Ectodermal cell (in vitro differentiated cells): ENCODE measurements at regions not wholly inside any gene's neighbourhood (a gene's known extent, or its start where the extent isn't known, plus 50 kb on each side); places are given as distances from the start of the nearest gene placed in this dataset.

ENCODE experiments used
- H3K27ac ChIP-seq: 2 replicates; pipeline ENCODE4 v1.7.0; 2013; ENCODE audit warnings: mild to moderate bottlenecking, low read depth, low read length; ENCODE audit not compliant: insufficient read depth, poor library complexity, severe bottlenecking
- H3K27me3 ChIP-seq: 2 replicates; pipeline ENCODE4 v1.7.0; 2013; ENCODE audit warnings: mild to moderate bottlenecking, low read length; ENCODE audit not compliant: insufficient read depth, control insufficient read depth, poor library complexity, severe bottlenecking
- H3K36me3 ChIP-seq: one replicate; pipeline ENCODE4 v1.7.0; 2013; ENCODE audit warnings: low read length; ENCODE audit not compliant: control insufficient read depth, insufficient read depth
- H3K4me1 ChIP-seq: one replicate; pipeline ENCODE4 v1.7.0; 2013; ENCODE audit warnings: low read length; ENCODE audit not compliant: control insufficient read depth, insufficient read depth
- H3K4me3 ChIP-seq: 2 replicates; pipeline ENCODE4 v1.7.0; 2013; ENCODE audit warnings: low read depth, low read length, control low read depth; ENCODE audit not compliant: insufficient read depth
- H3K9me3 ChIP-seq: 2 replicates; pipeline ENCODE4 v1.7.0; 2013; ENCODE audit warnings: mild to moderate bottlenecking, low read length, moderate library complexity; ENCODE audit not compliant: control insufficient read depth
- WGBS, 2 experiments: methylation state at CpG; one replicate each; pipeline ENCODE4 v1.1.7; 2013; ENCODE audit warnings: missing lambda C conversion rate in 2 of 2; 5-methylcytosine and 5-hydroxymethylcytosine counted together

GRCh38 chr9:129383561-129384490 lies 205.8 kb upstream of the IER5L start:
- WGBS, 2 experiments: 10 to 11% methylated on average over 65 of the region's 65 CpGs
- peak overlapping the region; percentile 52 for H3K4me3 ChIP-seq
- no peak overlapping the region for H3K27ac ChIP-seq
- no peaks in the 10 kb centered on the region for H3K36me3 ChIP-seq
- H3K4me1 ChIP-seq: peaks cover 12% of the 10 kb centered on the region
- H3K9me3 ChIP-seq: no peaks in the 10 kb centered on the region
- peaks cover 21% of the 10 kb centered on the region for H3K27me3 ChIP-seq

DNA sequence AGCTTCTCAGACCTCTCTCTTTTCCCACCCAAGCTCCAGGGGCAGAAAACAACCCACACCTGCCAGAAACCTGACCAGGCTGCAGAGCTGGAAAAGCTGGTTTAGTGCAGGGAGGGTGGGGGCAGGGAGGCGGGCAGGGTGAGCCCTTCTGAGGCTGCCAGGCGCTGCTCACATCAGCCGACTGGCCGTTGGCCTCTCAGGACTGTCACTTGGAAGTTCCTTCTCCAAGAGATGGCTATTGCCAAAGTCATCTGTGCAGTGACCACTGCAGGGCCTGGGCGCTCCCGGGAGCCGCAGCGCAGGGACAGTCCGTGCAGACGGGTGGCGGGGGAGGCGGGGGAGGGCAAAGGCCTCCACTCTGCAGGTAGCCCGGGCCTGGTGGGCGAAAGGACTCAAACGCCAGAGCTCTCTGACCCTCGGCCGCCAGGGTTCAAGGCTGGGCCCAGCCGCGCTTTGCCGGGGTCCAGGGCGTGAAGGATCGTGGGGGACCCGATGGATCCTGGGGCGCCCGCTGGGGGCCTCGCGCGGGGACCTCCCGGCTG lies 205.0 kb upstream of the IER5L start:
- peaks cover 12% of the 10 kb centered on the region for H3K4me1 ChIP-seq
- H3K27ac ChIP-seq: no peak overlapping the region
- no peaks in the 10 kb centered on the region for H3K9me3 ChIP-seq
- peaks cover 21% of the 10 kb centered on the region for H3K27me3 ChIP-seq
- H3K36me3 ChIP-seq: no peaks in the 10 kb centered on the region
- WGBS, 2 experiments: 13 to 16% methylated on average over 29 of the region's 29 CpGs
- peak overlapping the region; percentile 52 for H3K4me3 ChIP-seq

GRCh38 chr9:129382281-129383018 lies 204.4 kb upstream of the IER5L start:
- Histone ChIP-seq H3K27me3 (peaks cover 21% of the 10 kb centered on the region), H3K4me1 (peaks cover 12% of the 10 kb centered on the region), H3K9me3 (no peaks in the 10 kb centered on the region), H3K4me3 (no peak overlapping the region), H3K36me3 (no peaks in the 10 kb centered on the region), H3K27ac (no peak overlapping the region)
- WGBS, 2 experiments: 84 to 95% methylated on average over 5 of the region's 5 CpGs

- Histone ChIP-seq H3K36me3 (no peaks in the 10 kb centered on the region), H3K27ac (no peak overlapping the region), H3K4me1 (peaks cover 12% of the 10 kb centered on the region), H3K27me3 (peaks cover 21% of the 10 kb centered on the region), H3K4me3 (no peak overlapping the region), H3K9me3 (no peaks in the 10 kb centered on the region)
- WGBS, 2 experiments: 84 to 88% methylated on average over 12 of the region's 12 CpGs
Observed at GRCh38 chr9:129381481-129381957, 203.5 kb upstream of the IER5L start.

GRCh38 chr9:129380961-129381401 lies 202.9 kb upstream of the IER5L start:
- WGBS, 2 experiments: 88 to 91% methylated on average over 9 of the region's 9 CpGs
- Histone ChIP-seq H3K36me3 (no peaks in the 10 kb centered on the region), H3K9me3 (no peaks in the 10 kb centered on the region), H3K27ac (no peak overlapping the region), H3K4me3 (no peak overlapping the region), H3K4me1 (peaks cover 12% of the 10 kb centered on the region), H3K27me3 (peaks cover 21% of the 10 kb centered on the region)

DNA sequence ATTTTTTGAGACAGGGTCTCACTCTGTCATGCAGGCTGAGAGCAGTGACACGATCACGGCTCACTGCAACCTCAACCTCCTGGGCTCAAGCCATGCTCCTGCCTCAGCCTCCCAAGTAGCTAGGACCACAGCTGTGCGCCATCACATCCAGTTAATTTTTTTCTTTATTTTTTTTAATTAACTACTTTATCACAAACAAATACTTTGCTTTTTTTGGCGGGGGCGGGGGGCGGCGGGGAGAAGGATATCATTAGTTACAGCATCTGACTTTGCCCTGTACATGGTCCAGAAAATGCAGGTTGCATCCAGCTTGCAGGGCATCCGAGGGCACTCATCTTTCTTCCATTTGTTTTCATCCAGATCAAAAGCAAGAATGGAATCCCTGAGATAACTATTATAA lies 201.8 kb upstream of the IER5L start:
- Histone ChIP-seq H3K27me3 (peaks cover 21% of the 10 kb centered on the region), H3K4me3 (no peak overlapping the region), H3K9me3 (no peaks in the 10 kb centered on the region), H3K27ac (no peak overlapping the region), H3K4me1 (peaks cover 12% of the 10 kb centered on the region), H3K36me3 (no peaks in the 10 kb centered on the region)
- 92 to 94% methylated on average over 8 of the region's 8 CpGs for WGBS, 2 experiments

DNA sequence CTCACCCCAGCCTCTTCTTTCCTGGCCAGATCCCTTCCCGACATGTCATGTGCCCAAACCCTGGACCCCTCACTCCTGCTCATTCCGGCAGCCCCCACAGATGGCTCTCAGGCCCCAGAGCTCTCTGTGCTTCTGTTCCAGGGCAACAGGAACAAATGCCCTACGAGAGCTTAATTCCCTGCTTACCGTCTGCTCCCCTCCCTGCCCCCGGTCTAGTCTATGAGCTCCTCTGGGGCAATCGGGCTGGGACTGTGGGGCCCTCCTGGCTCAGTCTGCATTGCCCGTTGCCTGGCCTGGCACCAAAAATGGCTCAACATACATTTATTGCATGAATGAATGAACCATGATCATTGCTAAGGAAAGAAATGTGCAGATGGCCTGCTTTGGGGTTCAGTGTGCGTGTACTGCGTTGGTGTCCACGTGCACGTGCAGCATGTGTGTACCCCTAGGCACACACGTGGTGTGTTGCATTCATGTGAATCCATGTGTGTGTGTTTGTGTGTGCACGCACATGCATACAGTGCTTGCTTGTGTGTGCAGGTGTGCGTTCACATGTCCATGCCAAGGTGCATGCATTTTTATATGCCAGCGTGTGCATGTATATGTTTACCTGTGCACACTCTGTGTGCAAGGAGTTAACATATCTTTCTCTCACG lies 201.2 kb upstream of the IER5L start:
- no peaks in the 10 kb centered on the region for H3K36me3 ChIP-seq
- H3K4me3 ChIP-seq: no peak overlapping the region
- H3K4me1 ChIP-seq: peaks cover 12% of the 10 kb centered on the region
- H3K9me3 ChIP-seq: no peaks in the 10 kb centered on the region
- H3K27me3 ChIP-seq: peaks cover 17% of the 10 kb centered on the region
- no peak overlapping the region for H3K27ac ChIP-seq
- 88% methylated on average over 16 of the region's 16 CpGs for WGBS, 2 experiments

- peaks cover 12% of the 10 kb centered on the region for H3K4me1 ChIP-seq
- peaks cover 7% of the 10 kb centered on the region for H3K27me3 ChIP-seq
- H3K36me3 ChIP-seq: no peaks in the 10 kb centered on the region
- no peak overlapping the region for H3K27ac ChIP-seq
- H3K9me3 ChIP-seq: no peaks in the 10 kb centered on the region
- no peak overlapping the region for H3K4me3 ChIP-seq
- 90 to 92% methylated on average over 28 of the region's 28 CpGs for WGBS, 2 experiments
Observed at GRCh38 chr9:129377931-129378661, 200.0 kb upstream of the IER5L start.

DNA sequence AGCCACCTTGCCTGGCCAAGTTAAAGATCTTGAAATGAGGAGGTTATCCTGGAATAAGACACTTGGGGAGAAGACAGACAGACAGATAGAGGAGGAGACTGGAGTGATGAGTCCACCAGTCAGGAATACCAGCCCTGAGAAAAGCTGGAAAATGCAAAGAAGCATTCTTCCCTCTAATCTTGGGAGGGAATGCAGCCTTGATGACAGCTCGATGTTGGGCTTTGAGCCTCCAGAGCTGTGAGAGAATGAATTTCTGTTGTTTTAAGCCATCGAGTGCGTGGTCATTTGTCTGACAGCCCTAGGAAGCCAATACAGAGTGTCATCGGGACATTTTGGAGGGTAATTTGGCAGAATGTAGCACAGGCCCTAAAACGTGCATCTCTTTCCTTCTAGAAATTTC lies 199.1 kb upstream of the IER5L start:
- Histone ChIP-seq H3K4me3 (no peak overlapping the region), H3K4me1 (peaks cover 4% of the 10 kb centered on the region)
- 89 to 95% methylated on average over 5 of the region's 5 CpGs for WGBS, 2 experiments

More for the DNA sequence above, 199.1 kb upstream of the IER5L start:
- Histone ChIP-seq H3K27ac (no peak overlapping the region), H3K9me3 (no peaks in the 10 kb centered on the region), H3K27me3 (no peaks in the 10 kb centered on the region), H3K36me3 (no peaks in the 10 kb centered on the region)
